Lung (tissue), 11 donors: ENCODE measurements at regions not wholly inside any gene's neighbourhood (a gene's known extent, or its start where the extent isn't known, plus 50 kb on each side); places are given as distances from the start of the nearest gene placed in this dataset.

ENCODE experiments used
- ATAC-seq: fragments of 200-7000 bp; cut with Tn5 transposase; one replicate; pipeline ENCODE4 v1.9.1; 2020; ENCODE audit warnings: moderate number of reproducible peaks; ENCODE audit not compliant: insufficient read depth, low FRiP score
- DNase-seq, 3 donors: peaks; one replicate each; pipeline ENCODE4 v3.0.0-alpha.2; 2013 to 2017
- H3K27ac ChIP-seq, 2 donors: one replicate each; pipeline ENCODE4 v1.5.1; 2013; ENCODE audit warnings: mild to moderate bottlenecking in 2 of 2, moderate library complexity in 2 of 2, control low read depth in 1 of 2, inconsistent platforms in 1 of 2, low read depth in 1 of 2, low read length in 1 of 2
- H3K27me3 ChIP-seq, 3 donors: one replicate each; pipeline ENCODE4 v1.5.1; 2013; ENCODE audit warnings: low read length in 2 of 3; ENCODE audit not compliant: control insufficient read depth in 3 of 3, insufficient read depth in 3 of 3
- H3K36me3 ChIP-seq, 4 donors: one replicate each; pipeline ENCODE4 v1.5.1; 2013; ENCODE audit warnings: low read length in 4 of 4, mild to moderate bottlenecking in 1 of 4, moderate library complexity in 1 of 4; ENCODE audit not compliant: control insufficient read depth in 4 of 4, insufficient read depth in 4 of 4
- H3K4me1 ChIP-seq, 5 donors: one replicate each; pipeline ENCODE4 v1.5.1; 2013; ENCODE audit warnings: low read length in 5 of 5, mild to moderate bottlenecking in 2 of 5, moderate library complexity in 1 of 5; ENCODE audit not compliant: control insufficient read depth in 5 of 5, insufficient read depth in 5 of 5
- H3K4me3 ChIP-seq: one replicate; pipeline ENCODE4 v1.5.1; 2013; ENCODE audit warnings: mild to moderate bottlenecking, control low read depth, moderate library complexity
- H3K9ac ChIP-seq, 2 donors: one replicate each; pipeline ENCODE4 v1.5.1; 2013; ENCODE audit warnings: low read length in 2 of 2, control low read depth in 1 of 2; ENCODE audit not compliant: insufficient read depth in 1 of 2
- H3K9me3 ChIP-seq, 4 donors: one replicate each; pipeline ENCODE4 v1.5.1; 2013; ENCODE audit warnings: low read length in 3 of 4, mild to moderate bottlenecking in 1 of 4, moderate library complexity in 1 of 4; ENCODE audit not compliant: control insufficient read depth in 4 of 4, insufficient read depth in 3 of 4
- WGBS, 2 donors: extraction: QIAGEN DNeasy Blood & Tissue Kit; methylation state at CpG; one replicate each; pipeline ENCODE4 v1.1.7; 2013; 5-methylcytosine and 5-hydroxymethylcytosine counted together
- TF ChIP-seq, protein P1 (sequence below): IDR thresholded peaks from 2 replicates; pipeline ENCODE4 v1.5.1; 2012; ENCODE audit warnings: mild to moderate bottlenecking; ENCODE audit errors: control extremely low read depth, extremely low read depth
- donor health status: control.
- donor health status: control.
- donor health status: Bipolar disorder and iron deficiency.
- donor health status: healthy.
- donor health status: DM: yes; HTN: yes; CAD: no.

- Histone ChIP-seq H3K27ac (no peak overlapping the region), H3K36me3 (no peaks in the 10 kb centered on the region), H3K27me3 (no peaks in the 10 kb centered on the region), H3K4me3 (no peak overlapping the region), H3K4me1 (no peaks in the 10 kb centered on the region), H3K9ac (no peak overlapping the region), H3K9me3 (no peaks in the 10 kb centered on the region)
- ATAC-seq (no peak), DNase-seq (no peak)
- WGBS, 2 donors: 84 to 89% methylated on average over 3 of the region's 3 CpGs
- TF ChIP-seq, protein P1, sequence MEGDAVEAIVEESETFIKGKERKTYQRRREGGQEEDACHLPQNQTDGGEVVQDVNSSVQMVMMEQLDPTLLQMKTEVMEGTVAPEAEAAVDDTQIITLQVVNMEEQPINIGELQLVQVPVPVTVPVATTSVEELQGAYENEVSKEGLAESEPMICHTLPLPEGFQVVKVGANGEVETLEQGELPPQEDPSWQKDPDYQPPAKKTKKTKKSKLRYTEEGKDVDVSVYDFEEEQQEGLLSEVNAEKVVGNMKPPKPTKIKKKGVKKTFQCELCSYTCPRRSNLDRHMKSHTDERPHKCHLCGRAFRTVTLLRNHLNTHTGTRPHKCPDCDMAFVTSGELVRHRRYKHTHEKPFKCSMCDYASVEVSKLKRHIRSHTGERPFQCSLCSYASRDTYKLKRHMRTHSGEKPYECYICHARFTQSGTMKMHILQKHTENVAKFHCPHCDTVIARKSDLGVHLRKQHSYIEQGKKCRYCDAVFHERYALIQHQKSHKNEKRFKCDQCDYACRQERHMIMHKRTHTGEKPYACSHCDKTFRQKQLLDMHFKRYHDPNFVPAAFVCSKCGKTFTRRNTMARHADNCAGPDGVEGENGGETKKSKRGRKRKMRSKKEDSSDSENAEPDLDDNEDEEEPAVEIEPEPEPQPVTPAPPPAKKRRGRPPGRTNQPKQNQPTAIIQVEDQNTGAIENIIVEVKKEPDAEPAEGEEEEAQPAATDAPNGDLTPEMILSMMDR: no peak
Measured at GRCh38 chr18:71450257-71450656, 1093.9 kb downstream of the CBLN2 start.

DNA sequence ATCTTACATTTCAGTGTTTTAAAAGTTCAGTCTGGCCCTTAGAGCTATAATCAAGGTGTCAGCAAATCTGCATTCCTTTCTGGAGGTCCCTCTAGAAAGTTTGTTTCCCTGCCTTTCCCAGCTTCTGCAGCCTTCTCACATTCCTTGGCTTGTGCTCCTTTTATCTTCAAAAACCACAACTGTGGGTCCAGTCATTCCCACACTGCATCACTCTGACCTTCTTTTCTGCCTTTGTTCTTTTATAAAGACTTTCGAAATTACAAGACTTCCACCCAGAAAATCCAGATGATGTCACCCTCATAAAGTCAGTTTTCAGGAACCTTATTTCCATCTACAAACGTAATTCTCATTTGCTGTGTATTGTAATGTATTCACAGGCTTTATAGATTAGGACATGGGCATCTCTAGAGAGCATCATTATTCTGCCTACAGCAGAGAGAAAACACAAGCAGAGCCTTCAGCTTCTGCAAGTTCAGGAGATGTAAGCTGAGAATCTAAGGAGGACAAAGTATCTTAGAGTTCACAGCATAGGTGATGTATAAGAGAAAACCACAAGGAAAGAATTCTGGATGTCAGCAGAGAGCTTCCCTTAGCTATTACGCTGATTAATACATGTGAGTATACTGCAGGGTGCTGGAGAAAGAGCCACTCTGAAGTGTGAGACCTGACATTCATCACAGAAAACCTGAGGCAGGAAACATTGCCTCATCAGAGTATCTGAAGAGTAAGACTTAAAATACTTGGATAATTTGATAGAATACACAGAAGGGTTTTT lies 1100.2 kb downstream of the CBLN2 start:
- Histone ChIP-seq H3K9ac (no peak overlapping the region), H3K27ac (no peak overlapping the region), H3K9me3 (no peaks in the 10 kb centered on the region), H3K36me3 (no peaks in the 10 kb centered on the region), H3K4me1 (peaks cover 0 to 14% (median 6%) of the 10 kb centered on the region in 5 donors), H3K4me3 (no peak overlapping the region), H3K27me3 (no peaks in the 10 kb centered on the region)
- DNase-seq: peak in 2 of 3 donors; percentile 32 to 39
- 59 to 70% methylated on average over 3 of the region's 3 CpGs for WGBS, 2 donors
- no peak for ATAC-seq
- TF ChIP-seq, protein P1: no peak

- 51 to 74% methylated on average over 3 of the region's 3 CpGs for WGBS, 2 donors
Measured at GRCh38 chr18:71442731-71443141, 1101.4 kb downstream of the CBLN2 start.

More at GRCh38 chr18:71442731-71443141, 1101.4 kb downstream of the CBLN2 start:
- no peak for ATAC-seq
- Histone ChIP-seq H3K36me3 (no peaks in the 10 kb centered on the region), H3K9me3 (no peaks in the 10 kb centered on the region), H3K4me3 (no peak overlapping the region), H3K27ac (no peak overlapping the region), H3K27me3 (no peaks in the 10 kb centered on the region), H3K9ac (no peak overlapping the region), H3K4me1 (peaks cover 0 to 14% (median 6%) of the 10 kb centered on the region in 5 donors)
- DNase-seq: peak; percentile 36 to 74 (median 72)
- TF ChIP-seq, protein P1: no peak
